Right ventricle myocardium superior (tissue), 1 donor: ENCODE measurements at regions not wholly inside any gene's neighbourhood (a gene's known extent, or its start where the extent isn't known, plus 50 kb on each side); places are given as distances from the start of the nearest gene placed in this dataset.
A peak's percentile ranks its signal among the peaks of the same experiment; 100 is the strongest.

ENCODE experiments used
- ATAC-seq: fragments of 200-7000 bp; cut with Tn5 transposase; one replicate; pipeline ENCODE4 v1.9.1; 2020; ENCODE audit warnings: mild to moderate bottlenecking; ENCODE audit not compliant: poor library complexity
- DNase-seq: peaks from one replicate; pipeline ENCODE4 v3.0.0-alpha.2; 2020
- intact Hi-C: fragments of 100-400 bp; cut with DNase I; formaldehyde crosslinking; loops from one replicate; pipeline ENCODE4 v1.11.2; 2022
- donor health status: DM: no; HTN: yes; CAD: no; lungs with severe emphysema.

GRCh38 chr1:72369069-72369757 is 86.9 kb upstream of the NEGR1 start:
- ATAC-seq (no peak), DNase-seq (no peak)
- intact Hi-C loops = no loop called here

DNA sequence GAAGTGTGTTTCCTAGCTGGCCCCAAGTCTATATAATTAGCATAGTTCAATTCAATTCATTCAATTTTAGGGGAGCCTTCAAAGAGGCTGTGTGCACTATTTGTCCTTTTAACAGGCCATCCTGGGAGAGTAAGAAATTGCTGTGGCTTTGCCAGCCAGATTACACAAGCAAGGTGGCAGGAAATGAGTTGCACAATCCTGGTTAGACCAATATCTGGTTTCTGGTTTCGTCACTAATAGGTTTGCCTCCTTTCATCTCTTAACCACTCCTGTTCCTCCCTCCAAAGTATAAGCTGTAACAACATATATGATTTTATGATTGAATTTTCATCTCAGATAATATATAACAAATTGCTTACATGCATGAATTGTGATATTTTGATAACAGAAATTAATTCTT is 84.1 kb upstream of the NEGR1 start:
- ATAC-seq = peak; percentile 34

DNA sequence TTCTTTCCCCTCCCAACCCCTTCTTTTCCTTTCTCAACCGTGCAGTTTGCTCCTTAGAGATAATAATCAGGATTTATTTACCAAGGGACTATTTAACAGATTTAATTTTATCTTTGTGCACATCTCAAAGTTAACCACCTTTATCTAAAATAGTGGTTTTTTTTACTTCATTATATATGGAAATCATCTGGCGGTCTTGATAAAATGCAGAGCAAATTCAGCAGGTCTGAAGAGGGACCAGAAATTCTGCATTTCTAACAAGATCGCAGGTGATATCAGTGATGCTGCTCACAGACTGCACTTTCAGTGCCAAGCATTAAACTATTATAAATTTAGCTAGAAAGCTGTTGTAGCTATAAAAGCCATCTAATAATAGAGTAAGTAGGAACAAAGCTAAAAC is 83.4 kb upstream of the NEGR1 start:
- no peak for ATAC-seq
- intact Hi-C loops = no loop called here
- DNase-seq = no peak

More for the DNA sequence above, 84.1 kb upstream of the NEGR1 start:
- DNase-seq = no peak
- intact Hi-C loops = no loop called here

GRCh38 chr1:72362538-72362937 is 80.2 kb upstream of the NEGR1 start:
- DNase-seq (no peak), ATAC-seq (no peak)
- intact Hi-C loops = no loop called here

GRCh38 chr1:72357411-72357810 is 75.1 kb upstream of the NEGR1 start:
- intact Hi-C loops = no loop called here
- ATAC-seq = no peak
- no peak for DNase-seq

- DNase-seq (no peak), ATAC-seq (no peak)
- intact Hi-C loops = no loop called here
These were observed 73.6 kb upstream of the NEGR1 start for GRCh38 chr1:72355899-72356298.

GRCh38 chr1:72341661-72342060 is 59.3 kb upstream of the NEGR1 start:
- intact Hi-C loops = no loop called here
- ATAC-seq (no peak), DNase-seq (no peak)

GRCh38 chr1:72336776-72337175 is 54.4 kb upstream of the NEGR1 start:
- ATAC-seq = no peak

More at GRCh38 chr1:72336776-72337175, 54.4 kb upstream of the NEGR1 start:
- intact Hi-C loops = no loop called here
- DNase-seq = no peak
